SK-N-SH treated with all-trans-retinoic acid at 6 μM for 48 hours (cell line): ENCODE measurements at regions not wholly inside any gene's neighbourhood (a gene's known extent, or its start where the extent isn't known, plus 50 kb on each side); places are given as distances from the start of the nearest gene placed in this dataset.

Experiments used
- ARNTL ChIP-seq: fragments of 450-650 bp; formaldehyde crosslinking; IDR thresholded peaks from 2 replicates; pipeline ENCODE4 v1.5.0; 2020; ENCODE audit warnings: low read depth, mild to moderate bottlenecking, moderate library complexity, borderline replicate concordance
- CSRNP3 ChIP-seq: fragments of 250-450 bp; sonication (Bioruptor Pico); IDR thresholded peaks from 2 replicates; pipeline ENCODE4 v1.5.1; 2021; ENCODE audit warnings: mild to moderate bottlenecking, moderate library complexity
- ESRRG ChIP-seq: fragments of 250-450 bp; sonication (Bioruptor Pico); IDR thresholded peaks from 2 replicates; pipeline ENCODE4 v1.6.1; 2021; ENCODE audit warnings: mild to moderate bottlenecking
- OSR1 ChIP-seq: fragments of 250-450 bp; sonication (Bioruptor Pico); IDR thresholded peaks from 2 replicates; pipeline ENCODE4 v1.8.0; 2022; ENCODE audit warnings: moderate library complexity, mild to moderate bottlenecking, inconsistent platforms
- PATZ1 ChIP-seq: fragments of 250-450 bp; sonication (Bioruptor Pico); IDR thresholded peaks from 2 replicates; pipeline ENCODE4 v1.8.0; 2020; ENCODE audit warnings: mild to moderate bottlenecking, moderate library complexity, borderline replicate concordance
- ZFP3 ChIP-seq: fragments of 250-450 bp; sonication (Bioruptor Pico); IDR thresholded peaks from 2 replicates; pipeline ENCODE4 v1.5.0; 2020; ENCODE audit warnings: mild to moderate bottlenecking, moderate library complexity
- ZNF70 ChIP-seq: fragments of 450-650 bp; formaldehyde crosslinking; IDR thresholded peaks from 2 replicates; pipeline ENCODE4 v1.5.0; 2020; ENCODE audit warnings: mild to moderate bottlenecking, moderate library complexity

- TF ChIP-seq ZFP3 (CRISPR knock-in tag) (no peak), ARNTL (CRISPR knock-in tag) (no peak), ZNF70 (CRISPR knock-in tag) (no peak), PATZ1 (CRISPR knock-in tag) (no peak), CSRNP3 (no peak), OSR1 (CRISPR knock-in tag) (no peak), ESRRG (no peak)
Measured at GRCh38 chr3:193840111-193840641, 247.2 kb downstream of the OPA1 start.
